Gastrocnemius medialis (tissue), 4 donors: ENCODE measurements at regions not wholly inside any gene's neighbourhood (a gene's known extent, or its start where the extent isn't known, plus 50 kb on each side); places are given as distances from the start of the nearest gene placed in this dataset.

Experiments used
- ATAC-seq, 2 donors: fragments of 150-250 bp; one replicate each; pipeline ENCODE4 v1.9.1; 2016
- DNase-seq, 2 donors: peaks; one replicate each; pipeline ENCODE4 v3.0.0-alpha.2; 2019
- H3K27ac ChIP-seq, 4 donors: fragments of 200-600 bp; sonication (generic); 1 replicate in 1 of 4; 2 replicates in 3 of 4; pipeline ENCODE4 v1.5.1; 2016 to 2018; ENCODE audit warnings: mild to moderate bottlenecking in 2 of 4, moderate library complexity in 1 of 4
- H3K27me3 ChIP-seq, 3 donors: fragments of 200-600 bp; sonication (generic) in 2 of 3; 1 replicate in 1 of 3; 2 replicates in 2 of 3; pipeline versions ENCODE4 v1.5.1 to v1.6.0; 2016 to 2019; ENCODE audit warnings: mild to moderate bottlenecking in 1 of 3, moderate library complexity in 1 of 3
- H3K36me3 ChIP-seq, 2 donors: fragments of 200-600 bp; sonication (generic) in 1 of 2; one replicate each; pipeline ENCODE4 v1.5.1; 2017 to 2018
- H3K4me1 ChIP-seq, 2 donors: fragments of 200-600 bp; sonication (generic) in 1 of 2; one replicate each; pipeline ENCODE4 v1.5.1; 2016 to 2017; ENCODE audit warnings: mild to moderate bottlenecking in 2 of 2
- H3K4me3 ChIP-seq, 4 donors: fragments of 200-600 bp; sonication (generic) in 3 of 4; 1 replicate in 1 of 4; 2 replicates in 3 of 4; pipeline ENCODE4 v1.5.1; 2016 to 2019; ENCODE audit warnings: mild to moderate bottlenecking in 2 of 4
- H3K9me3 ChIP-seq, 3 donors: fragments of 200-600 bp; sonication (generic) in 2 of 3; 1 replicate in 1 of 3; 2 replicates in 2 of 3; pipeline ENCODE4 v1.5.1; 2016 to 2019
- CTCF ChIP-seq, 5 experiments: fragments of 450-650 bp in 3 of 5; fragments of 200-600 bp in 2 of 5; sonication (generic) in 2 of 5; IDR thresholded peaks in 4 of 5; conservative IDR thresholded peaks in 1 of 5; 1 replicate in 4 of 5; 2 replicates in 1 of 5; pipeline ENCODE4 v1.5.1; 2016 to 2019; ENCODE audit warnings: antibody characterized with exemption in 5 of 5, mild to moderate bottlenecking in 3 of 5, moderate library complexity in 3 of 5
- POLR2A ChIP-seq, 2 donors: fragments of 450-650 bp; IDR thresholded peaks; one replicate each; pipeline ENCODE4 v1.6.1; 2017; ENCODE audit warnings: antibody characterized with exemption in 2 of 2, mild to moderate bottlenecking in 2 of 2, moderate library complexity in 2 of 2
- in situ Hi-C, 4 donors: fragments of 200-750 bp; cut with MboI; loops; one replicate each; pipeline versions ENCODE4 v1.15.0 to v1.8.0; 2017; ENCODE audit warnings: low sequenced_read_pairs in 4 of 4
- intact Hi-C: fragments of 100-400 bp; cut with DNase I; formaldehyde crosslinking; loops from one replicate; pipeline ENCODE4 v1.15.1; 2023; ENCODE audit warnings: low total_unique reads

GRCh38 chr12:32010631-32011336 is 51.6 kb downstream of the RESF1 start:
- no peaks in the 10 kb centered on the region for H3K9me3 ChIP-seq
- H3K4me3 ChIP-seq = no peak overlapping the region
- TF ChIP-seq POLR2A (IDR thresholded peaks at IDR 0.05) (no peak), CTCF (IDR thresholded peaks at IDR 0.05 in 4 of 5, conservative IDR thresholded peaks at IDR 0.05 in 1 of 5) (no peak)
- no peaks in the 10 kb centered on the region for H3K4me1 ChIP-seq
- intact Hi-C loops = no loop called here
- H3K27ac ChIP-seq = no peak overlapping the region
- no peak for DNase-seq
- H3K27me3 ChIP-seq = no peaks in the 10 kb centered on the region
- no peak for ATAC-seq
- H3K36me3 ChIP-seq = no peaks in the 10 kb centered on the region
- in situ Hi-C loops = no loop called here

- no peaks in the 10 kb centered on the region for H3K36me3 ChIP-seq
- in situ Hi-C loops (no loop called here), intact Hi-C loops (no loop called here)
- H3K9me3 ChIP-seq = no peaks in the 10 kb centered on the region
- no peaks in the 10 kb centered on the region for H3K27me3 ChIP-seq
- no peak for ATAC-seq
- H3K27ac ChIP-seq = no peak overlapping the region
- no peak for DNase-seq
- H3K4me1 ChIP-seq = no peaks in the 10 kb centered on the region
- TF ChIP-seq POLR2A (IDR thresholded peaks at IDR 0.05) (no peak), CTCF (IDR thresholded peaks at IDR 0.05 in 4 of 5, conservative IDR thresholded peaks at IDR 0.05 in 1 of 5) (no peak)
- H3K4me3 ChIP-seq = no peak overlapping the region
Measured at GRCh38 chr12:32012249-32012785, 53.1 kb downstream of the RESF1 start.

- Histone ChIP-seq H3K9me3 (no peaks in the 10 kb centered on the region), H3K27me3 (no peaks in the 10 kb centered on the region), H3K27ac (no peak overlapping the region), H3K4me3 (no peak overlapping the region), H3K4me1 (no peaks in the 10 kb centered on the region), H3K36me3 (no peaks in the 10 kb centered on the region)
- in situ Hi-C loops = no loop called here
- TF ChIP-seq POLR2A (IDR thresholded peaks at IDR 0.05) (no peak), CTCF (IDR thresholded peaks at IDR 0.05 in 4 of 5, conservative IDR thresholded peaks at IDR 0.05 in 1 of 5) (no peak)
- intact Hi-C loops = no loop called here
- ATAC-seq (no peak), DNase-seq (no peak)
Measured at GRCh38 chr12:32015036-32015435, 55.8 kb downstream of the RESF1 start.

GRCh38 chr12:32016680-32017482 is 57.7 kb downstream of the RESF1 start:
- H3K27ac ChIP-seq = no peak overlapping the region
- H3K27me3 ChIP-seq = no peaks in the 10 kb centered on the region
- no peaks in the 10 kb centered on the region for H3K9me3 ChIP-seq
- no peak for DNase-seq
- no peaks in the 10 kb centered on the region for H3K4me1 ChIP-seq
- in situ Hi-C loops = no loop called here
- H3K4me3 ChIP-seq = no peak overlapping the region
- TF ChIP-seq POLR2A (IDR thresholded peaks at IDR 0.05) (no peak), CTCF (IDR thresholded peaks at IDR 0.05 in 4 of 5, conservative IDR thresholded peaks at IDR 0.05 in 1 of 5) (no peak)
- ATAC-seq = no peak
- H3K36me3 ChIP-seq = no peaks in the 10 kb centered on the region
- intact Hi-C loops = no loop called here
